Loucy (cell line): ENCODE measurements at regions not wholly inside any gene's neighbourhood (a gene's known extent, or its start where the extent isn't known, plus 50 kb on each side); places are given as distances from the start of the nearest gene placed in this dataset.

Source experiments
- H2AFZ ChIP-seq: fragments of 200-600 bp; sonication (generic); 2 replicates; pipeline ENCODE4 v1.6.0; 2016; ENCODE audit warnings: antibody characterized with exemption, mild to moderate bottlenecking, low read length, moderate library complexity
- H3F3A ChIP-seq: fragments of 200-600 bp; 2 replicates; pipeline ENCODE4 v1.6.0; 2016; ENCODE audit warnings: antibody characterized with exemption, low read depth, mild to moderate bottlenecking
- H3K27me3 ChIP-seq: fragments of 200-600 bp; sonication (generic); 2 replicates; pipeline ENCODE4 v1.6.1; 2014; ENCODE audit warnings: low read length, mild to moderate bottlenecking; ENCODE audit not compliant: insufficient read depth, poor library complexity, severe bottlenecking
- H3K36me3 ChIP-seq: fragments of 200-600 bp; sonication (generic); 2 replicates; pipeline ENCODE4 v1.6.1; 2016; ENCODE audit warnings: low read length; ENCODE audit not compliant: insufficient read depth
- H3K4me1 ChIP-seq: fragments of 200-600 bp; sonication (generic); 2 replicates; pipeline ENCODE4 v1.5.1; 2014; ENCODE audit warnings: low read length, mild to moderate bottlenecking; ENCODE audit not compliant: insufficient read depth, poor library complexity, severe bottlenecking
- H3K4me2 ChIP-seq: fragments of 200-600 bp; sonication (generic); 2 replicates; pipeline ENCODE4 v1.6.0; 2014; ENCODE audit warnings: antibody characterized with exemption, low read length, low read depth, mild to moderate bottlenecking; ENCODE audit not compliant: poor library complexity, severe bottlenecking
- H3K4me3 ChIP-seq: fragments of 200-600 bp; sonication (generic); 2 replicates; pipeline ENCODE4 v1.5.1; 2014; ENCODE audit warnings: low read length, mild to moderate bottlenecking, mixed read lengths; ENCODE audit not compliant: poor library complexity, severe bottlenecking
- H3K79me2 ChIP-seq: fragments of 200-600 bp; sonication (generic); 2 replicates; pipeline ENCODE4 v1.6.1; 2014; ENCODE audit warnings: low read length; ENCODE audit not compliant: insufficient read depth
- H3K9ac ChIP-seq: fragments of 200-600 bp; sonication (generic); 2 replicates; pipeline ENCODE4 v1.6.0; 2014; ENCODE audit warnings: mild to moderate bottlenecking, low read depth, low read length, moderate library complexity; ENCODE audit not compliant: poor library complexity, severe bottlenecking
- H3K9me2 ChIP-seq: fragments of 200-600 bp; sonication (generic); replicated peaks from 2 replicates; pipeline ENCODE4 v1.6.1; 2016; ENCODE audit warnings: low read depth, low read length, mixed read lengths
- H3K9me3 ChIP-seq: fragments of 200-600 bp; sonication (generic); 2 replicates; pipeline ENCODE4 v1.6.1; 2014; ENCODE audit warnings: mild to moderate bottlenecking, antibody characterized with exemption, low read length, low read depth; ENCODE audit not compliant: insufficient read depth
- H4K20me1 ChIP-seq: fragments of 200-600 bp; sonication (generic); 2 replicates; pipeline ENCODE4 v1.6.0; 2014; ENCODE audit warnings: antibody characterized with exemption, low read length, mild to moderate bottlenecking; ENCODE audit not compliant: insufficient read depth, poor library complexity, severe bottlenecking
- CTCF ChIP-seq: fragments of 200-600 bp; sonication (generic); conservative IDR thresholded peaks from 2 replicates; pipeline ENCODE4 v1.5.1; 2014; ENCODE audit warnings: mild to moderate bottlenecking, antibody characterized with exemption, low read length
- EZH2phosphoT487 ChIP-seq: fragments of 200-600 bp; IDR thresholded peaks from 2 replicates; pipeline ENCODE4 v1.6.1; 2018; ENCODE audit warnings: antibody characterized with exemption, mild to moderate bottlenecking, moderate library complexity, borderline replicate concordance

- H3K9ac ChIP-seq, result no peak overlapping the region
- H3K27me3 ChIP-seq, result no peaks in the 10 kb centered on the region
- H3K4me2 ChIP-seq, result no peak overlapping the region
- H3K4me1 ChIP-seq, result no peaks in the 10 kb centered on the region
- no peaks in the 10 kb centered on the region for H3K9me2 ChIP-seq
- H3K9me3 ChIP-seq, result no peaks in the 10 kb centered on the region
- H4K20me1 ChIP-seq, result no peaks in the 10 kb centered on the region
- H3K36me3 ChIP-seq, result no peaks in the 10 kb centered on the region
- no peak overlapping the region for H2AFZ ChIP-seq
- no peaks in the 10 kb centered on the region for H3F3A ChIP-seq
- no peak overlapping the region for H3K4me3 ChIP-seq
- H3K79me2 ChIP-seq, result no peaks in the 10 kb centered on the region
- TF ChIP-seq EZH2phosphoT487 (no peak), CTCF (no peak)
Measured at GRCh38 chr14:61929651-61930050, 167.4 kb downstream of the SNAPC1 start.

GRCh38 chr14:61930101-61930857 lies 168.1 kb downstream of the SNAPC1 start:
- no peaks in the 10 kb centered on the region for H3K36me3 ChIP-seq
- TF ChIP-seq EZH2phosphoT487 (no peak), CTCF (no peak)
- H3K4me1 ChIP-seq, result no peaks in the 10 kb centered on the region
- H4K20me1 ChIP-seq, result no peaks in the 10 kb centered on the region
- no peaks in the 10 kb centered on the region for H3K79me2 ChIP-seq
- no peaks in the 10 kb centered on the region for H3K9me3 ChIP-seq
- H3K4me3 ChIP-seq, result no peak overlapping the region
- no peak overlapping the region for H3K4me2 ChIP-seq
- no peaks in the 10 kb centered on the region for H3F3A ChIP-seq
- no peaks in the 10 kb centered on the region for H3K9me2 ChIP-seq
- H2AFZ ChIP-seq, result no peak overlapping the region
- H3K27me3 ChIP-seq, result no peaks in the 10 kb centered on the region
- no peak overlapping the region for H3K9ac ChIP-seq

GRCh38 chr14:61932974-61933373 lies 170.8 kb downstream of the SNAPC1 start:
- Histone ChIP-seq H3K27me3 (no peaks in the 10 kb centered on the region), H3K4me2 (no peak overlapping the region), H4K20me1 (no peaks in the 10 kb centered on the region), H2AFZ (no peak overlapping the region), H3K79me2 (no peaks in the 10 kb centered on the region), H3K9me2 (no peaks in the 10 kb centered on the region), H3K9me3 (no peaks in the 10 kb centered on the region), H3F3A (no peaks in the 10 kb centered on the region), H3K9ac (no peak overlapping the region), H3K4me3 (no peak overlapping the region), H3K36me3 (no peaks in the 10 kb centered on the region), H3K4me1 (no peaks in the 10 kb centered on the region)
- TF ChIP-seq EZH2phosphoT487, result no peak
- TF ChIP-seq CTCF, result no peak
